SH-SY5Y (cell line): ENCODE measurements at regions not wholly inside any gene's neighbourhood (a gene's known extent, or its start where the extent isn't known, plus 50 kb on each side); places are given as distances from the start of the nearest gene placed in this dataset.

ENCODE experiments used
- GATA2 ChIP-seq: IDR thresholded peaks from 2 replicates; pipeline ENCODE4 v1.6.1; 2011; ENCODE audit warnings: mild to moderate bottlenecking, low read depth, low read length
- GATA3 ChIP-seq: IDR thresholded peaks from 2 replicates; pipeline ENCODE4 v1.6.1; 2011; ENCODE audit warnings: low read depth, mild to moderate bottlenecking, low read length, moderate library complexity

DNA sequence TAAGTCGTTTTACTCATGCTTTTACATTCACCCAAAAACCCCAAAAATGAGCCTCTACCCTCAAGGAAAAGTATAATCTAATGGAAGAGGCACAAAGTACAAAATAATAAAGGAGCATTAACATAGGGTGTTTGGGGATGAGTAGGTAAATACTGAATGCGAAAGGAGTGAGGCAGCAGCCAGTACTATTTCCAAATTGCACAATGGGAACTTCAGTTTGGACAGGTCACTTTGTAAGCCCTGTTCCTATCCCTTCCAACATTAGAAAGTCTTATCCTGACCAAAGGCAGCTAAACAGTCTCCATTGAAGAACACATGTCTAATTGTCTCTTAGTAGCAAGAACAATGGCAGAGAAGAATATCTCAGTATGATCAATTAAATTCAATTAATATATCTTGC lies 728.3 kb downstream of the GBE1 start:
- no peak for TF ChIP-seq GATA3
- TF ChIP-seq GATA2 = no peak

DNA sequence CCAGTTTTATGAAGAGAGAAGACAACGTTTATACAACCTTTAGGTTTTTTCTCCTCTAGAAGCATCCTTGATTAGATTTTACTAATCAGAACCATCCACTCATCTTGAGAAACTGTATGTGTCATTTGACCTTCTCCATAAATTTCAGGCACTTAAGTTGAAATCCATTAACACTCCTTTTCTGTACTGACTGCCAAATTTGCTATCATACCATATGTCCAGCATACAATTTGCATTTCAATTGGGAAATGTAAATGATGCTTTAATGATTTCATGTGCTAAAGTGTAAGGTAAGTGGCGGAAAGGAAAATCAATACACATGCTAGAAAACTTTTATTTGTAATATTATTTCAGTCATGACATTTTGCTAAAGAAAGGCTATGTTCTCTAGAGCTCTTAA lies 731.6 kb downstream of the GBE1 start:
- TF ChIP-seq GATA3 = no peak
- TF ChIP-seq GATA2 = no peak

DNA sequence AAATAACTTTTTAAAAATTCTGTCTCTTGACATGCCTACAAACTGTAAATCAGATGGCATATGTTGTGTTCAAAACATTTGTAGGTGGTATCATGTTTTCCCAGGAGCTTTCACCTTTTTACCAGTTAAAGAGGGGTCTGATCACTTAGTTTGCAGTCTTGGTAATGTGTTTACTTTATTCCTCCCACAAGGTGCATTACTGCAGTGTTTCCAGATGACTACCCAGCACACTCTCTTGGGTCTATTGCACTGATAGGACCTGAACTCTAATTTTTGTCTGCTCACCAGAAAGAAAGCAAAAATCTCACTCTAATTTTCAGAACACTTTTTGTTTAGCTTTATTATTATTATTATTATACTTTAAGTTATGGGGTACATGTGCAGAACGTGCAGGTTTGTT lies 734.1 kb downstream of the GBE1 start:
- TF ChIP-seq GATA3 = no peak
- no peak for TF ChIP-seq GATA2

DNA sequence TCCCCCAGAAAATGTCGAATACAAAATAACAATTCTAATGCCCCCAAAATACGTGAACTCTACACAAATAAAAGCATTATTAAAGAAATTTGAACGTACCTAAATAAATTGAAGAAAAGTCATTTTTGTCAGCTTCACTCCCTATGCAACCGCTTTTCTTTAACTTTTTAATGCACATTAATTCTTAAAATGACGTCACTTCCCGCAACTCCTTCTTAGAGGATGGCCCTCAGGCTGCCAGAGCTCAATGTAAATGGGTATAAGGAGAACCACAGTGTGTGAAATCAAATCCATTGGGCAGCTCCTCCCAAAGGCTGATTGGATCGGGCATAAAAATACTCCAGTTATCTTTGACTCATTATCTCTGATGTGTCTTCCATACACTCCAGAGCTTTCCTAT lies 736.9 kb downstream of the GBE1 start:
- TF ChIP-seq GATA2 = no peak
- no peak for TF ChIP-seq GATA3

DNA sequence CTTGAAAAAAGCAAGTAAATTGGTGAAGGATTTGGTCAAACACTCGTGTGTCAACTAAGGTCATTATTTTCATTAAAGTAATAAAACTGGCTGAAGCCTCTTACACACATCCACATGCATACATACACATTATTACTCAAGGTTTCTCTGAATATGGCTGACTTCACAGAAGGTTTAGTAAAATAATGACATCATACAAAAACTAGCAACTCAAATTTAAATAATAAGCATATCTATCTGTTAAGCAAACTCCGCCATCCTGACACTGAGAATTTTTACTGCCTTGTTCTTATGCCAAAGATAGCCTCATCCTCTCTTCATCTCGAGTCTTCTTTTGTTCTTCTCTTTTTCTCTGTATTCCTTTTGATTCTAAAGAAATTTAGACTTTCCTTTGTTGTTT lies 739.1 kb downstream of the GBE1 start:
- TF ChIP-seq GATA2 (no peak), GATA3 (no peak)

DNA sequence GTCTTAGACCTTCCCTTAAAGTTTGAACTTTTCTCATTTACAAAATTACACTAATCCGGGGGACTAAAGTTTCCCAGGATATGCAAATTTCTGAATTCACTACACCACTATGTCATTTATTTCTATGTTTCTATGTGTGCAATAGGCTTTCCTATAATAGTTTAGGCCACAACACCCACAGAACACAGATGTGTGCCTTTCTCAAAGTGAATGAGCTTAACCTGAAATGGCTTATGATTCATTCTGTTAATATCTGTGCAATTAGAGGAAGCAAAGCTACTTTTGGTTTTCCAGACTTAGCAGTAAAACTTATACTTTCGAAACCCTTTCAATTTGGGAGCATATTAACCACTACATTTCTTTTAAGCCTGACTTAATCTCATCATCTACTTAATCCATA lies 748.1 kb downstream of the GBE1 start:
- no peak for TF ChIP-seq GATA2
- no peak for TF ChIP-seq GATA3

DNA sequence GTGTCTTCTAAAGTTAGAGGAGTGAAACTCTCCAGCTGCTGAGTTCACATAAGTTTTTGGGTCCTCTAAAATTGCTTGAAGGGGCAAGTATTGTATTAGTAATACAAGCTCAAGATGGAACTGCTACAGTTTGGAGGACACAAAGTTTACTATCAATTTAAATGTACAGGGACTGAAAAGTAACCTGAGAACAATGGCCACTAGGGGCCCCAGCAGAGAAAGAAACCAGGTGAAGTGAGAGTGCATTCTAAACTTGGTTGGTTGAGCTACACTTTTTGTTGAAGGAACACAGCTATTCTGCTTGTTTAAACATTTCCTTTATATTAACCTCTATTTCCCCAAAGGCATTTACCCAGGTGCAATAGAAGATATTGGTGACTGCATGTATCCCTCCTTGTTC lies 755.5 kb downstream of the GBE1 start:
- TF ChIP-seq GATA2 (no peak), GATA3 (no peak)

DNA sequence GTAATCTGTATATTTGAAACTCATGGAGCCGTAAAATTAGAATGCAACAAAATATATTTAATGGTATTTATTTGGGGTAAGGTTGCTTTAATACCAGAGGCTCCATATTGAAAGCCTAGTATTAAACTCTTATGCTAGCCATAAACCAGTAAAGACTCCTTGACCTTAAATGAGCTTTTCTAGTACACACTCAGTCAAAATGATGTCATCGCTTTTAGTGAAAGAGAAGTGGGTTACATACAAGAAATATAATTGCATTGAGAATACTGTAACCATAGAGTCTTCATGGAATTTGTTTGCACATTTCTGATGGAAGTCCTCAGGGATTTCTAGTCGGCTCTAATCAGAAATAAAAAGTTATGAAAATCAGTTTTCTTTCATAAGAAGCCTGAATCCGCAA lies 757.6 kb downstream of the GBE1 start:
- no peak for TF ChIP-seq GATA3
- no peak for TF ChIP-seq GATA2

DNA sequence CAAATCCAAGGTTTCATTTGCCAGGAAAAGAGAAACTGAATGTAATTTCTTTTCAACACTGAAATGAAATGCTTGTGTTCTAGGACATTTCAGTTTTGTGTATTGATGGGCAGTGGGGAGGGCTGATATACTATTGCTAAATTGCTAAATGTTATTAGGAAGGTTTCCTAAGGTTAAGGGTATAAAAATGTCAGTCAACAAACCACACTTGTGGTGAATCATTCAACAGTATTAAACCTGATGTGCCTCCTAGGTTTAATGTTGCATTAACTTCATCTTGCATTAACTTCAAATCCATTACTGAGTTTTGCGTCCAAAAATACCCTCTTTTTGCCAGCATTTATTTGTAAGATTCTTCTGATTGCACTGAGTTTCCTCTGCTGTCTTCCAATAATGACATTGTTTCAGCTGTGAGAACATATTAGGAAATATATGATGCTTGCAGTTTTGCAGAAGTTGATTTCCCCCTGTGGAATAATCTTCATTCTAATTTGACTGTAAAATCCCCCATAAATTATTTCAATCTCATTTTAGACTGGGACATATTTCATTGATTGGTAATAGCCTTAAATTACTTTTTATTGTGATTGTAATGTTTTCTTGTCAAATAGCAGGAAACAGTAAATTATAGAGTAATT lies 758.3 kb downstream of the GBE1 start:
- TF ChIP-seq GATA2 = no peak
- no peak for TF ChIP-seq GATA3

DNA sequence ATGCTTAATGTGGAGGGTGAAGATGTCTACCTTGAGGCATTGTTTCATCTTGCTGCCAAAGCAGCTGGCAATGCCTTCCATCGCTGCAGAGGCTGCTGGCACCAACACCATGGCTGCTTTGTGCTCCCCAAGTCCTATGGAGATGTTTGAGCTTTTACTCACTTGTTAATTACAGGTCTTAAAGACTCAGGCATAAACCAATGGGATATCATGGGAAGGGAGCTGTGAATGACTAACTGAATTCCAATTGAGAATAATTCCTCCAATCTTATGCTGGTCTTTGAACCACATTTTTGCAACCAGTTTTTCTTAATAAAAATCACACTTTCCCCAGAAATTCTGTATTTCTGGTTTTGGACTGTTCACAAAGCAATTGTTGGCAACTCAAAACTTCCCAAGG lies 762.0 kb downstream of the GBE1 start:
- no peak for TF ChIP-seq GATA2
- TF ChIP-seq GATA3 = no peak

DNA sequence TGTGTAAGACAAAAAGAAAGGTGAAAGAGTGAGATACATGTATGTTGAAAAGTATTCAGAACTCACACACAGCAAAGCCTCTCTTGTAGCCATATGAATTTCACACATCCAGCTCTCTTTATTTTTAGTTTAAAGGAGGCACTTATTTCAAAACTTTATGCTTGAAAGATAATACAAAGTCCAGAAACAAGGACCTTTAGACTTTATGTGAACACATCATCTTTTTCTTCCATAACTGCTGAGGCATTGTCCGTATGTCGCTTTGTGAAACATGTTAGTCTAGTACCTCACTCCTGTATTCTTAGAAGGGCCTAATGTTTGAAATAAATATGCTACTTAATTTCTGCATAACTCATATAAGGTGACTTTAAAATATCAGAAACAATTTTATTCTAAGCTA lies 763.4 kb downstream of the GBE1 start:
- TF ChIP-seq GATA3 (no peak), GATA2 (no peak)

DNA sequence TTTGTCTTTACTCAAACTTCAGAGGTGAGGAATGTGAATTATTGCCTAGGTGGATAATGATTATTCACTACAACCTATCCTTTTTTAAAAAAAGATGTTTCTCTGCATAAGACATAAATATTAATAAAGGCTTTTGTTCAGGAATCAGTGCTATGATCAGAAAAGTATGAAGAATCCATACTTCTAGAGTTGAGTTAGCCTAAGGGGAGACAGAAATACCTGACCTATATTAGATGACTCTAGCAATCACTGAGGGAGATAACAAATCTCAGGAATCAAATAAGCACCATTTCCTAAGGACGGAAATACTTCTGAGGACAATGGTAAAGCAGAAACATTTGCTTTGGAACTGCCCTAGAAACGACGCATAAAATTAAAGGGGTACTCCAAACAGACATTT lies 763.8 kb downstream of the GBE1 start:
- TF ChIP-seq GATA3 = no peak
- TF ChIP-seq GATA2 = no peak

DNA sequence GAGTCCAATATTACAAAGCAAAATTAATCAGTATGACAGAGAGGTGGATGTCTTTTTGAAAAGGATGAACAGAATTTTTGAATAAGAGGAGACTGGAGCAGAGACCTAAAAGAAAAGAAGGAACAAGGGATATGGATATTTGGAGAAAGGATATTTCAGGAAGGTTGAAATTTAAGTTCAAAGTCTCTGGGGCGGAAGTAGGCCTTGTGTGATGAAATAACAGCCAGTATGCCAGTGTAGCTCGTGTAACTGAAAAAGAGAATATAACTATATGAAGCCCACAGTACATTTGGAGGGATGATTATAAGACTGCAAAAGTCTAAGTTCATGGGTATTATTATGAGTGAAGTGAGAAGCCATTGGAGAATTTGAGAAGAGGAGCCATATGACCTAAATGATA lies 766.7 kb downstream of the GBE1 start:
- TF ChIP-seq GATA2 = no peak
- no peak for TF ChIP-seq GATA3

DNA sequence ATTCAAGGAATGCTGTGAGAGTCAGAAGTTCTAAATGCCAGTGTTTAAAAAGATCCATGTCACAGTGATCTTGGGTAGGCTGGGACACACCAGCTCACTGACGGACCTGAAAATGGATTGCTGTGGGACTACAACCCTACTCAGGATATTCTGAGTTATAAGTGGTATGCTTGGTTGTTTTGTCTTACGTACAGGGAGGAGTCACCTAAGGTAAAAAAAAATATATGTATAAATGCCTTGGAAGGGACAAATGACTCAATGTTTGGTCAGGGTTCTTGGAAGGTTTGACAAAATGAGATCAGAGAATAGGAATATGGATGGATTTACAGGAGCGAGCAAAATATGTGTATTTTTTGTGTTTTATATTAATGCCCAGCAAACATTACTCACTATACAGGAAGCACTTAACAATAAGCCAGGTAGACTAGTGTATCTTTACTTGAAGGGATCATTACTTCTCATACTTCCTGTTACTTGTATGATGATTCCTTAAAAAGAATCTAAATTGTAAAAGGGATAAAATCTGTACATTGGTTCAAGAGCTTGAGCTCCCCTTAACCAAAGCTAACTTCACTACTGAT lies 767.3 kb downstream of the GBE1 start:
- TF ChIP-seq GATA2 (no peak), GATA3 (no peak)

DNA sequence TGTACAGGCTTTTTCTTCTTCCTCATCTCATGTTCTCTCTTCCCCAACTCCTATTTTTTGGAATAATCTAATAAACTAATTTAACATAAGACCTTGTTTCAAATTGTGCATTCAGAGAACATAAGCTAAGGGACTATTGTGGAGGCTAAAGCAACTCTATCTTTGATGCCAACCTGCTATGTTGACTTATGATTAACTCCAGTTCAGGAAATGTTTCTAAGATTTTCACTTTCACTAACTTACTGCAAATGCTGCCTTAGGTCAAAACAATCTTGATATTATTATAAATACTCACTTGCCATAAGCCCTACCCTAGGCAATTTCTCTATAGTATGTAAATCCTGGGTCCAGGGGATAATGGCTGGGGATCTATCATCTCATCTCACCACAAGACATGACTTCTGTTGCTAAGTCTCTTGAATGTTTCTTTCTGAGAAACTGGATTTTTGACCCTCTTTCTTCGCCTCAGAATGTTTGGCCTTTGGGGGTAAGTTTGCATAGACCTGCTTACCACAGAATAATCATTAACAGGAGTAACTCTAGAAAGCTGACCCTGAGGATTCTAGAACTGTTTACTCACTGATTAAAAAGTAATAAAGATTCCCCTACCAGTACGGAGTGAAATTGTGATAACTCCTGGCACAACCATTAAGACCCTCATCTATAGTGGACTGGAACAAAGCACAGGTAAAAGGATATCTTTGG lies 768.1 kb downstream of the GBE1 start:
- TF ChIP-seq GATA2 = no peak
- no peak for TF ChIP-seq GATA3

DNA sequence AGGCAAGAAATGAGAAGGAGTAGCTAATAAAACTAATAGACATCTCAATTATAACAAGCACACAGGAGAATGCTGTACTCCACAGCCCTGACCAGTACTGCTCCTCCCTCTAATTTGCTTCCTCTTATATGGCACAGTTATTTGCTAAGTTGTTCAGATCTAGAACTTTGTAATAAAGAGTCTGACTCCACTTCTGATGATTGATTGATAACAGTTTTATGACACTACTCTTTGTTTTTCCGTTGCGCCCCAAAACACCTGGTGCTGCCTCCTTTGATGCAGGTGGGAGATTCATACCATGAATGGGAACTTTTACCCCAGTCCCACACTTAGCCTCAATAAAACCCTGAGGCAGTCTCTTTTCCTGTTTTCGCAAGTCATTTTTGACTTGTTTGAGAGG lies 777.7 kb downstream of the GBE1 start:
- TF ChIP-seq GATA3 = no peak
- no peak for TF ChIP-seq GATA2
